K562 (cell line): ENCODE measurements at regions not wholly inside any gene's neighbourhood (a gene's known extent, or its start where the extent isn't known, plus 50 kb on each side); places are given as distances from the start of the nearest gene placed in this dataset.

ENCODE experiments used
- ATAC-seq: fragments of 200-7000 bp; cut with Tn5 transposase; 3 replicates; pipeline ENCODE4 v1.9.1; 2020; ENCODE audit warnings: moderate library complexity
- BruUV-seq: library from RNA; stranded (reverse); fragments of 400-500 nt; replicated peaks from 2 replicates; lab custom pipeline; 2021; lab: Mats Ljungman, UMichigan
- CTCF ChIA-PET: fragments of 300-600 bp; formaldehyde crosslinking; extraction: SDS; loops from one replicate; lab custom pipeline; 2021; ENCODE audit warnings: low intra/inter-chr PET ratio; lab: Yijun Ruan, JAX
- POLR2A ChIA-PET: fragments of 300-600, 350-650 bp; sonication (Branson Sonifier 250); formaldehyde crosslinking; extraction: SDS; loops from one replicate; lab custom pipeline; 2021; ENCODE audit warnings: antibody characterized with exemption, inconsistent platforms; lab: Yijun Ruan, JAX
- DNase-seq, 4 experiments: peaks; one replicate each; pipeline versions ENCODE4 v3.0.0 to v3.0.0-alpha.2; 2011 to 2018; ENCODE audit warnings: low spot score in 3 of 4, mixed read lengths in 3 of 4; ENCODE audit errors: extremely low read depth in 1 of 4
- FAIRE-seq: peaks from 2 replicates; lab custom pipeline; 2011; peaks lifted over from hg19 to GRCh38; lab: Jason Lieb, UNC
- H2AFZ ChIP-seq: 2 replicates; pipeline ENCODE4 v1.6.0; 2011; ENCODE audit warnings: low read depth, low read length, control low read depth, inconsistent platforms
- H3K27ac ChIP-seq: fragments of 200-600 bp; 3 replicates; pipeline ENCODE4 v1.8.0; 2011; ENCODE audit warnings: low read depth, mild to moderate bottlenecking, control low read depth, inconsistent platforms, low read length, moderate library complexity, mixed read lengths; ENCODE audit errors: extremely low read depth
- H3K27me3 ChIP-seq, 2 experiments: fragments of 300-600 bp in 1 of 2; 2 replicates in 1 of 2; 3 replicates in 1 of 2; pipeline versions ENCODE4 v1.6.0 to v1.8.0; 2011; ENCODE audit warnings: inconsistent platforms in 2 of 2, low read length in 2 of 2, mild to moderate bottlenecking in 1 of 2, mixed read lengths in 1 of 2, moderate library complexity in 1 of 2; ENCODE audit not compliant: control insufficient read depth in 2 of 2, insufficient read depth in 2 of 2
- H3K36me3 ChIP-seq: fragments of 300-600 bp; 3 replicates; pipeline ENCODE4 v1.8.0; 2011; ENCODE audit warnings: mild to moderate bottlenecking, low read length, inconsistent platforms; ENCODE audit not compliant: control insufficient read depth, insufficient read depth
- H3K4me1 ChIP-seq, 2 experiments: fragments of 200-600 bp in 1 of 2; replicated peaks in 1 of 2; 2 replicates in 1 of 2; 3 replicates in 1 of 2; pipeline versions ENCODE4 v1.5.1 to v1.8.0; 2011; ENCODE audit warnings: inconsistent platforms in 2 of 2, low read length in 2 of 2, mild to moderate bottlenecking in 1 of 2, mixed read lengths in 1 of 2, moderate library complexity in 1 of 2; ENCODE audit not compliant: control insufficient read depth in 2 of 2, insufficient read depth in 2 of 2
- H3K4me2 ChIP-seq: 2 replicates; pipeline ENCODE4 v1.6.1; 2011; ENCODE audit warnings: low read length, control low read depth, inconsistent platforms, mixed read lengths; ENCODE audit not compliant: insufficient read depth
- H3K4me3 ChIP-seq: fragments of 200-600 bp; sonication (generic), shearing (Covaris generic); 2 replicates; pipeline ENCODE4 v1.5.1; 2016; ENCODE audit warnings: control low read depth, inconsistent platforms
- H3K79me2 ChIP-seq: fragments of 200-600 bp; 3 replicates; pipeline ENCODE4 v1.8.0; 2011; ENCODE audit warnings: low read length, inconsistent platforms; ENCODE audit not compliant: control insufficient read depth, insufficient read depth
- H3K9ac ChIP-seq, 2 experiments: 2 replicates each; pipeline versions ENCODE4 v1.6.0 to v1.6.1; 2011; ENCODE audit warnings: low read depth in 2 of 2, low read length in 2 of 2, control low read depth in 1 of 2, inconsistent platforms in 1 of 2, mild to moderate bottlenecking in 1 of 2, mixed read lengths in 1 of 2; ENCODE audit not compliant: insufficient read depth in 1 of 2
- H3K9me1 ChIP-seq: one replicate; pipeline ENCODE4 v1.6.0; 2011; ENCODE audit warnings: inconsistent platforms, mild to moderate bottlenecking, low read length, moderate library complexity; ENCODE audit not compliant: control insufficient read depth, insufficient read depth
- H3K9me3 ChIP-seq: replicated peaks from 2 replicates; pipeline ENCODE4 v1.5.1; 2011; ENCODE audit warnings: low read depth, low read length, inconsistent platforms; ENCODE audit not compliant: control insufficient read depth, insufficient read depth
- H4K20me1 ChIP-seq: replicated peaks from 2 replicates; pipeline ENCODE4 v1.6.1; 2011; ENCODE audit warnings: low read length, inconsistent platforms, mixed read lengths; ENCODE audit not compliant: control insufficient read depth, insufficient read depth
- CEBPG ChIP-seq, 3 experiments: fragments of 200-800 bp in 1 of 3; sonication (Bioruptor generic) in 1 of 3; sonication (generic) in 1 of 3; formaldehyde crosslinking in 1 of 3; IDR thresholded peaks in 2 of 3; conservative IDR thresholded peaks in 1 of 3; 2 replicates each; pipeline versions ENCODE4 v1.6.1 to v1.8.0; 2016 to 2022; ENCODE audit warnings: missing compliant biosample characterization in 2 of 3, missing genetic modification characterization in 2 of 3, mild to moderate bottlenecking in 1 of 3, missing genetic modification reagents in 1 of 3
- EHMT2 ChIP-seq: fragments of 450-650 bp; IDR thresholded peaks from 2 replicates; pipeline ENCODE4 v1.6.1; 2018; ENCODE audit warnings: antibody characterized with exemption
- FOSL1 ChIP-seq: fragments of 200-800 bp; sonication (Bioruptor generic); conservative IDR thresholded peaks from 2 replicates; pipeline ENCODE4 v1.6.1; 2016; ENCODE audit warnings: missing genetic modification characterization, missing compliant biosample characterization
- JUND ChIP-seq, 2 experiments: IDR thresholded peaks; 2 replicates in 1 of 2; 3 replicates in 1 of 2; pipeline ENCODE4 v1.6.1; 2011; ENCODE audit warnings: borderline replicate concordance in 2 of 2, low read depth in 2 of 2, low read length in 2 of 2, improper control_type of control experiment in 1 of 2, missing biosample characterization in 1 of 2, missing genetic modification characterization in 1 of 2, missing genetic modification reagents in 1 of 2
- NFE2 ChIP-seq: IDR thresholded peaks from 2 replicates; pipeline ENCODE4 v1.6.1; 2014; ENCODE audit warnings: antibody characterized with exemption, low read depth
- PPARD ChIP-seq: fragments of 250-450 bp; sonication (Bioruptor Pico); IDR thresholded peaks from 2 replicates; pipeline ENCODE4 v1.8.0; 2022; ENCODE audit warnings: inconsistent platforms, mild to moderate bottlenecking, moderate library complexity
- SMAD2 ChIP-seq: fragments of 150-350 bp; IDR thresholded peaks from 2 replicates; pipeline ENCODE4 v1.6.1; 2014; ENCODE audit warnings: low read depth, mild to moderate bottlenecking, low read length
- TCF3 ChIP-seq: sonication (generic); formaldehyde crosslinking; IDR thresholded peaks from 2 replicates; pipeline ENCODE4 v1.4.0; 2020; ENCODE audit warnings: mild to moderate bottlenecking, missing genetic modification reagents
- XRCC4 ChIP-seq: IDR thresholded peaks from one replicate; pipeline ENCODE4 v1.6.1; 2011; ENCODE audit not compliant: insufficient read depth, insufficient read length; ENCODE audit errors: extremely low read depth
- WGBS: fragments of 100-300 bp; shearing (Covaris generic); methylation state at CpG from one replicate; pipeline ENCODE4 v1.1.6; 2016; ENCODE audit warnings: low coverage, mixed read lengths; ENCODE audit not compliant: insufficient coverage; ENCODE audit errors: missing lambda C conversion rate; 5-methylcytosine and 5-hydroxymethylcytosine counted together
- in situ Hi-C: fragments of 300-500 bp; cut with MboI; formaldehyde crosslinking; loops from 4 replicates; pipeline ENCODE4 v1.15.0; 2018; ENCODE audit warnings: inconsistent platforms, mixed read lengths
- intact Hi-C: fragments of 100-400 bp; cut with micrococcal nuclease; formaldehyde crosslinking; loops from 2 replicates; pipeline ENCODE4 v1.14.2; 2022
- TF ChIP-seq, protein P1 (sequence below): fragments of 250-450 bp; sonication (Bioruptor Pico); IDR thresholded peaks from 2 replicates; pipeline ENCODE4 v1.8.0; 2022; ENCODE audit warnings: moderate library complexity, mild to moderate bottlenecking, inconsistent platforms

DNA sequence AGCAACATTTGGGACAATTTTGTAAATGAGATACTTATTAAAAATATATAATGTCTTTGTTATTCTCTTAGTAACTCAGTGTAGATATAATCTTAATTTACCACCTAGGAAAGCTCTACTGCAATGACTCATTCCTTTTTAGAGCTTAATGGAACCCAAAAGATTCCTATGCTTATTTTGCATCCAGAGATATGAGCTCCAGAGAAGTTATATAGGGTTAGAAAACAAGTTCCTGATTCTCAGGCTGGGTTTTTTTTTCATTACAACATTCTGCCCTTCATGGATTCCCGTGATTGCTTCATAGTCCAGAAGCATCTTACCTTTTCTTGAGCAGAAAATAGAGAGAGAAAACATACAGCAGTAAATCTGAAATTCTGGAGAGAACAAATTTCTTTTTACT, 57.9 kb upstream of the CXCL8 start:
- ATAC-seq = no peak
- Histone ChIP-seq H3K4me1 (no peaks in the 10 kb centered on the region), H3K9ac (no peak overlapping the region), H3K4me2 (no peak overlapping the region), H3K36me3 (no peaks in the 10 kb centered on the region), H3K27me3 (no peaks in the 10 kb centered on the region), H2AFZ (no peak overlapping the region), H3K9me3 (no peaks in the 10 kb centered on the region), H3K27ac (no peak overlapping the region), H4K20me1 (no peaks in the 10 kb centered on the region), H3K9me1 (no peaks in the 10 kb centered on the region), H3K4me3 (no peak overlapping the region), H3K79me2 (no peaks in the 10 kb centered on the region)
- no peak for FAIRE-seq
- TF ChIP-seq EHMT2 (0 out of 2 replicates have a peak, but pooled peaks have one; percentile 24), FOSL1 (tag) (peak; percentile 43; the same call in 1 of the 2 replicates), CEBPG (CRISPR knock-in tag; IDR thresholded peaks at IDR 0.05) (no peak), CEBPG (tag; conservative IDR thresholded peaks at IDR 0.05 in 1 of 2, IDR thresholded peaks at IDR 0.05 in 1 of 2) (peak; percentile 13 to 39; a peak in 1 of 4 replicates), PPARD (CRISPR knock-in tag) (no peak), NFE2 (0 out of 2 replicates have a peak, but pooled peaks have one; percentile 16), SMAD2 (no peak), XRCC4 (no peak), TCF3 (CRISPR knock-in tag) (no peak), JUND (IDR thresholded peaks at IDR 0.05; ENCODE audit: borderline replicate concordance, low read depth, low read length) (peak; percentile 47; the same call in 1 of the 2 replicates), JUND (tag; IDR thresholded peaks at IDR 0.05; ENCODE audit: borderline replicate concordance, low read depth, low read length) (peak; percentile 45; the same call in 1 of the 3 replicates)
- TF ChIP-seq, protein P1, sequence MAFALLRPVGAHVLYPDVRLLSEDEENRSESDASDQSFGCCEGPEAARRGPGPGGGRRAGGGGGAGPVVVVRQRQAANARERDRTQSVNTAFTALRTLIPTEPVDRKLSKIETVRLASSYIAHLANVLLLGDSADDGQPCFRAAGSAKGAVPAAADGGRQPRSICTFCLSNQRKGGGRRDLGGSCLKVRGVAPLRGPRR = no peak
- BruUV-seq = no TSS peak
- 10% methylated on average over 1 of the region's 1 CpG for WGBS
- CTCF ChIA-PET = interaction anchor here (0.7 kb wide), 1 partner anchor 10 kb away, joined by 3 read pairs; no protein-coding TSS in a partner anchor
- no peak for DNase-seq
- intact Hi-C loops = no loop called here
- in situ Hi-C loops = no loop called here
- POLR2A ChIA-PET = interaction anchor here (0.7 kb wide), 1 partner anchor 177 kb away, joined by 3 read pairs; no protein-coding TSS in a partner anchor
